Astrocyte of the hippocampus (primary cell): ENCODE measurements at regions not wholly inside any gene's neighbourhood (a gene's known extent, or its start where the extent isn't known, plus 50 kb on each side); places are given as distances from the start of the nearest gene placed in this dataset.
A peak's percentile ranks its signal among the peaks of the same experiment; 100 is the strongest.
"Not testable (repeated sequence)": the region's sequence is repeated elsewhere in the genome, so short reads cannot be mapped to it uniquely, and the experiment has no call there.

Experiments
- DNase-seq: peaks from one replicate; pipeline ENCODE4 v3.0.0; 2011; ENCODE audit warnings: low read depth, low spot score

- no peak for DNase-seq
Observed at GRCh38 chr21:30104241-30104640, 62.4 kb downstream of the CLDN17 start.

DNA sequence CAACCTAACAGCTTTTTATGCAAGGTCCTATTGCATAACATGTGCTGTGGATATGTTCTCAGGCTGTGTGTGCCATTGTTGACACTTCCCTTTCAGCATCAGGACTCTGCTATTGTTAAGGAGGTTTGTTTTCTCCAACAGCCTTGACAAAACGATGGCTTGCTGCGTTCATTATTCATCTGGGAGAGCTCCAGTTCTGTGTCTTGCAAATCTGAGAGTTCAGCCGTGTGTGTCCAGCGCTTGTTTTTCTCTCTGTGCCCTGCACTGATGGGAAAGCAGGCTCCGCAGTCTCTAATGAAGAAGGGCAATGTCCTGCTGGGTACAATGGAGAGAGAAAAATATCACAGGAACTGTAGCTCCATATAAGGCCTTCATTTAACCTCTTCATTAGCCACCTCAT is 63.7 kb downstream of the CLDN17 start:
- DNase-seq, result no peak

- DNase-seq, result no peak
Observed at GRCh38 chr21:30101967-30102366, 64.6 kb downstream of the CLDN17 start.

GRCh38 chr21:30097791-30098190 is 68.8 kb downstream of the CLDN17 start:
- DNase-seq, result no peak

DNA sequence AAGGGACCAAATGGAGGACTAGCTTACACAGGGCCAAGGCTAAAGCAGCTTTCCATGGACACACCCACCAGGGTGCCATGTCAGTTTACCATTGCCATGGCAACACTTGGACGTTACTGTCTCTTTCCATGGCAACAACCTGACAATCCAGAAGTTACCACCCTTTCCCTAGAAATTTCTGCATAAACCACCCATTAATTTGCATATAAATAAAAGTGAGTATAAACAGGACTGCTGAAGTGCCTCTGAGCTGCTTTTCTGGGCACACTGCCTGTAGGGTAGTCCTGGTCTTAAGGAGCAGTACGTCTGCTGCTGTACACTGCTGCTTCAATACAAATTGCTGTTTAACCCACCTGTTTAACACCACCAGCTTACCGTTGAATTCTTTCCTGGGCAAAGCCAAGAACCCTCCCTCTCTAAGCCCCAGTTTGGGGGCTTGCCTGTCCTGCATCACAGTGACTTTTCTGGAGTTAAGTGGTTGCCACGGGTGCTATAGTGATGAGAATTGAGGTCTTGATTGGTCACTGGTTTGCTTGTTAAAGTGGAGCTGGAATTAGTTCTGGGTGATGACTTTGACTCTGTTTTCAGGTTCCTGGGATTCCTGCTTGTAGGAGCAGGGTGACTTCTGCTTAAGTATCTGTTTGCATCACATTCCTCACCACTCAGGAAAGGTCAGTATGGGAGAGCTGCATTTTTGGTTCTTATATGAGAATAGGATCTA is 83.2 kb downstream of the CLDN17 start:
- DNase-seq, result peak; percentile 4

- no peak for DNase-seq
Observed at GRCh38 chr21:30081506-30081905, 85.1 kb downstream of the CLDN17 start.

GRCh38 chr21:30072496-30072895 is 94.1 kb downstream of the CLDN17 start:
- peak; percentile 25 for DNase-seq

- DNase-seq, result no peak
Observed at GRCh38 chr21:30058928-30059327, 107.7 kb downstream of the CLDN17 start.

DNA sequence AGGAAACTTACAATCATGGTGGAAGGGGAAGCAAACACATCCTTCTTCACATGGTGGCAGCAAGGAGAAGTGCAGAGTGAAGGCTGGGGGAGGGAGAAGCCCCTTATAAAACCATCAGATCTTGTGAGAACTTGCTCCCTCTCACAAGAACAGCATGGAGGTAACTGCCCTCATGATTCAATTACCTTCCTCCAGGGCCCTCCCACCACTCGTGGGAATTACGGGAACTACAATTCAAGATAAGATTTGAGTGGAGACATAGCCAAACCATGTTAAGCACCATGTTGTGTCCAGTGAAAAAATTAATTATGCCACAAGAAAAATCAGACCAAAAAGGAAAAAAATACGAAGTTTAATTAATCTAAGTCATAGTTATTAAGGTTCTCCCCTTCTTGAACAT is 109.5 kb downstream of the CLDN17 start:
- no peak for DNase-seq

DNA sequence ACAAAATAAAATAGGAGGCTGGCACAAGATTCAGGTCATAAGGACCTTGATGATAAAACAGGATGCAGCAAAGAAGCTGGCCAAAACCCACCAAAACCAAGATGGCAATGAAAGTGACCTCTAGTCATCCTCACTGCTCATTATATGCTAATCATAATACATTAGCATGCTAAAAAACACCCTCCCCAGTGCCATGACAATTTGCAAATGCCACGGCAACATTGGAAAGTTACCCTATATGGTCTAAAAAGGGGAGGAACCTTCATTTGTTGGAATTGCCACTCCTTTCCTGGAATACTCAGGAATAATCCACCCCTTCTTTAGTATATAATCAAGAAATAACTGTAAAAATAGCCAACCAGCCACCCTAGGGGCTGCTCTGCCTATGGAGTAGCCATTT is 108.8 kb upstream of the GRIK1 start:
- DNase-seq, result no peak

GRCh38 chr21:30044447-30045064 is 104.8 kb upstream of the GRIK1 start:
- DNase-seq, result peak; percentile 36

GRCh38 chr21:30042443-30042842 is 102.6 kb upstream of the GRIK1 start:
- DNase-seq, result no peak

DNA sequence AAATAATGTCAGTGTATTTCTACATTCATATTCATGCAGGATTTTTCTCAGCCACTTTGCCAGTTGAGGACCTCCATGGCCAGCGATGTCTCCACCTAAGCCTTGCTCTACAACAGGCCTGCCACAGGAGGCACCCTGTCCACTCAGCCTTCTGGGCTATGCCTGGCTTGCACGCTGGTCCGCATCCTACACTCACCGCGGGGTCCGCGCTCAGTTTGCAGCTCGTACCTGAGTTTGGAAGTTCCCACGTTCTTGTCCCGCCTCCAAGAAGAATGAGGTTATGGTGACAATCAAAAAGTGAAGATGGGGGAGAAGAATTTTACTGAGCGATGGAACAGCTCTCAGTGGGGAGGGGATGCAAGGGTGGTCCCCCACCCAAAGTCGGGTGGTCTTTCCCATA is 93.6 kb upstream of the GRIK1 start:
- DNase-seq, result no peak

DNA sequence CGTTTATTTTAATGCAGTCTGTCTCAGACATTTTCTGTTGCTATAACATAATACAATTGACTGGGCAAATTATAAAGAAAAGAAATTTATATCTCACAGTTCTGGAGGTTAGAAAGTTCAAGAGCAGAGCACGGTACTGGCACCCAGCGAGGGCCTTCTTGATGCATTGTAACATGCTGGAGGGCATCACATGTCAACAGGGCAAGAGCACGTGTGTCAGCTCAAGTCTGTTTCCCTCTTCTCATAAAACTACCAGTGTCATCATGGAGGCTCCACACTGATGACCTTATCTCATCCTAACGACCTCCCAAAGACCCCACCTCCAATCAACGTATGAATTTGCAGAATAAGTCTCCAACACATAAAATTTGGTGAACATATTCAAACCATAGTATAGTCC is 90.6 kb upstream of the GRIK1 start:
- no peak for DNase-seq

- DNase-seq, result no peak
Observed at GRCh38 chr21:30028537-30028936, 88.7 kb upstream of the GRIK1 start.

DNA sequence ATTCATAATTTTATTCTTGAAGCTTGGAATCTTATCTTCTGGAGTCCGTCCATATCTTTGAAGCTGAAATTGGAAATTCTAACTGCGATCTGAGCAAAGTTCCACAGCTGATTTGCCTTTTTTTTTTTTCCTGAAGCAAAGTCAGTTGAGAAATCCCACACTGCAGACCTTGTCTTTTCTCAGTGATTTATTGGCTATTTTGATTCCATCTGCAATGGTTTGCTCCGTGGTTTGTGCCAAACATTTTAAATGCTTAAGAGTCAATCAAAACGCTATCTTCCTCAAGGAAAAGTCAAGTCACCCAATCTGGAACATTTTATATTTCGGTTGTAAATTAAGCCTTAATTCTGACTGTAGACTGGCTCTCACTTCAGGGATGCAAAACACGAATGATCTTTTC is 88.2 kb upstream of the GRIK1 start:
- DNase-seq, result no peak

DNA sequence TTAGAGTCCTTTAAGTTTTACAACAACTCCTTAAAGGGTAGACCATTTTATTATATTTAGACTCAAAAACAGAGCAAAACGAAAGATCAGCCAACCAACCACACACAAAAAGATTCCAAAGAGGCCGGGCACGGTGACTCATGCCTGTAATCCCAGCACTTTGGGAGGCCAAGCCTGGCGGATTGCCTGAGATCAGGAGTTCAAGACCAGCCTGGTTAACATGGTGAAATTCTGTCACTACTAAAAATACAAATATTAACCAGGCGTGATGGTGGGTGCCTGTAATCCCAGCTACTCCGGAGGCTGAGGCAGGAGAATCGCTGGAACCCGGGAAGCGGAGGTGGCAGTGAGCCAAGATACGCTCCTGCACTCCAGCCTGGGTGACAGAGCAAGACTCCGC is 83.3 kb upstream of the GRIK1 start:
- DNase-seq, result not testable (repeated sequence)

- no peak for DNase-seq
Observed at GRCh38 chr21:30014886-30015285, 75.1 kb upstream of the GRIK1 start.

DNA sequence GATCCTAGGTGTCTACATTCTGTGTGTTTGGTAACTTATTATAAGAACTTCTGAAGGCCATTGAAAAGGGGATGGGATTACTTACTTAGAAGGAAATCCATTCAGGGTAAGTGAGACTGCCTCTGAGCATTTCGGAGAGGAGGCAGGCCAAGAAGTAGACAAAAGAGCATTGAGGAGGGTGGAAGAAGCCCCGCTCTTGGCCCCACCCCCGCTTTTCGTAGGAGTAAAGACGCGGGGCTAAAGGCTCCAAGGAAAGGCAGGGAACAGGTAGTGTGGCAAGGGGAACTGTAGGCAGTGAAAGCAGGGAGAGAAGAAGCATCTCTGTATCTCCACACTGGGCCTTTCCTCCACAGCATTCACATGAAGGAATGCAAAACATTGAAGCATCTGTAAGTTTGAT is 51.8 kb upstream of the GRIK1 start:
- no peak for DNase-seq

- DNase-seq, result no peak
Observed at GRCh38 chr21:29989634-29990234, 49.9 kb upstream of the GRIK1 start.
